HG03565 (cell line): ENCODE measurements at regions not wholly inside any gene's neighbourhood (a gene's known extent, or its start where the extent isn't known, plus 50 kb on each side); places are given as distances from the start of the nearest gene placed in this dataset.
"Not testable (repeated sequence)": the region's sequence is repeated elsewhere in the genome, so short reads cannot be mapped to it uniquely, and the experiment has no call there.

Source experiments
- ATAC-seq: cut with Tn5 transposase; IDR thresholded peaks from one replicate; pipeline ENCODE4 v1.9.1; 2021; ENCODE audit warnings: mild to moderate bottlenecking, moderate library complexity; ENCODE audit not compliant: unreplicated experiment

GRCh38 chr20:18876394-18876793 is 62.8 kb downstream of the SCP2D1 start:
- not testable (repeated sequence) for ATAC-seq

- no peak for ATAC-seq
These were observed 65.7 kb downstream of the SCP2D1 start for GRCh38 chr20:18879262-18879661.

GRCh38 chr20:18886756-18887155 is 73.2 kb downstream of the SCP2D1 start:
- ATAC-seq = no peak

GRCh38 chr20:18901980-18902737 is 88.6 kb downstream of the SCP2D1 start:
- ATAC-seq = no peak

- ATAC-seq = no peak
These were observed 90.6 kb downstream of the SCP2D1 start for GRCh38 chr20:18904192-18904591.

- ATAC-seq = no peak
These were observed 91.0 kb downstream of the SCP2D1 start for GRCh38 chr20:18904624-18905023.

- no peak for ATAC-seq
These were observed 92.5 kb downstream of the SCP2D1 start for GRCh38 chr20:18906046-18906445.

GRCh38 chr20:18907353-18907752 is 93.8 kb downstream of the SCP2D1 start:
- ATAC-seq = no peak

GRCh38 chr20:18908109-18908508 is 94.5 kb downstream of the SCP2D1 start:
- ATAC-seq = no peak

- no peak for ATAC-seq
These were observed 95.7 kb downstream of the SCP2D1 start for GRCh38 chr20:18909254-18909653.

GRCh38 chr20:18913701-18914100 is 100.1 kb downstream of the SCP2D1 start:
- no peak for ATAC-seq

GRCh38 chr20:18914796-18915195 is 101.2 kb downstream of the SCP2D1 start:
- no peak for ATAC-seq

GRCh38 chr20:18916886-18917750 is 103.5 kb downstream of the SCP2D1 start:
- no peak for ATAC-seq

GRCh38 chr20:18919996-18920395 is 106.4 kb downstream of the SCP2D1 start:
- ATAC-seq = no peak

- no peak for ATAC-seq
These were observed 107.7 kb downstream of the SCP2D1 start for GRCh38 chr20:18921291-18921690.

GRCh38 chr20:18922251-18922650 is 108.7 kb downstream of the SCP2D1 start:
- ATAC-seq = no peak

- no peak for ATAC-seq
These were observed 109.3 kb downstream of the SCP2D1 start for GRCh38 chr20:18922898-18923297.

GRCh38 chr20:18926965-18927364 is 113.4 kb downstream of the SCP2D1 start:
- no peak for ATAC-seq

- no peak for ATAC-seq
These were observed 115.0 kb downstream of the SCP2D1 start for GRCh38 chr20:18928626-18929025.

GRCh38 chr20:18929800-18930199 is 116.2 kb downstream of the SCP2D1 start:
- no peak for ATAC-seq

- no peak for ATAC-seq
These were observed 130.0 kb downstream of the SCP2D1 start for GRCh38 chr20:18943542-18943941.

- no peak for ATAC-seq
These were observed 143.3 kb downstream of the SCP2D1 start for GRCh38 chr20:18956890-18957289.
